ENCODE measurements at regions not wholly inside any gene's neighbourhood (a gene's known extent, or its start where the extent isn't known, plus 50 kb on each side); places are given as distances from the start of the nearest gene placed in this dataset.

- H3K9me3 ChIP-seq (ENCODE audit: low read depth, low read length, poor library complexity, severe bottlenecking) = no peaks in the 10 kb centered on the region
- H3K4me3 ChIP-seq (ENCODE audit: low read depth, low read length, poor library complexity, severe bottlenecking) = no peak overlapping the region
- POLR2A ChIA-PET (ENCODE audit: low non-redundant PET) = no interaction called here
- CTCF ChIA-PET = interaction anchor here (1.1 to 1.8 kb wide), 2 partner anchors 62 to 183 kb away, joined by 3 to 24 read pairs; no protein-coding TSS in a partner anchor
- no peaks in the 10 kb centered on the region for H3K4me1 ChIP-seq (ENCODE audit: insufficient read depth, low read length, poor library complexity, severe bottlenecking)
- no peaks in the 10 kb centered on the region for H3K36me3 ChIP-seq (ENCODE audit: insufficient read depth, low read length, poor library complexity, severe bottlenecking)
- TF ChIP-seq EZH2 (IDR thresholded peaks at IDR 0.05; ENCODE audit: borderline replicate concordance, low read depth, low read length, poor library complexity, severe bottlenecking) = no peak
- peak; percentile 60 for TF ChIP-seq CTCF (conservative IDR thresholded peaks at IDR 0.05; ENCODE audit: low read depth, low read length)
- intact Hi-C loops (cut with micrococcal nuclease; ENCODE audit: unreplicated experiment) = loop anchor here (1.0 kb wide), 2 partner anchors 183 to 202 kb away; no protein-coding TSS in a partner anchor
- H3K27ac ChIP-seq (ENCODE audit: low read depth, low read length, poor library complexity, severe bottlenecking) = no peak overlapping the region
- BruUV-seq (replicated peaks) = no TSS peak
- DNase-seq (ENCODE audit: low spot score) = peak; percentile 74
- no peaks in the 10 kb centered on the region for H3K27me3 ChIP-seq (replicated peaks; ENCODE audit: insufficient read depth, low read depth, low read length, poor library complexity)
These were observed 91.6 kb downstream of the DHRS2 start for GRCh38 chr14:23727566-23728335.

GRCh38 chr14:23728791-23729190, 92.6 kb downstream of the DHRS2 start:
- H3K27ac ChIP-seq (ENCODE audit: low read depth, low read length, poor library complexity, severe bottlenecking) = no peak overlapping the region
- H3K4me3 ChIP-seq (ENCODE audit: low read depth, low read length, poor library complexity, severe bottlenecking) = no peak overlapping the region
- H3K9me3 ChIP-seq (ENCODE audit: low read depth, low read length, poor library complexity, severe bottlenecking) = no peaks in the 10 kb centered on the region
- intact Hi-C loops (cut with micrococcal nuclease; ENCODE audit: unreplicated experiment) = no loop called here
- H3K4me1 ChIP-seq (ENCODE audit: insufficient read depth, low read length, poor library complexity, severe bottlenecking) = no peaks in the 10 kb centered on the region
- no peaks in the 10 kb centered on the region for H3K36me3 ChIP-seq (ENCODE audit: insufficient read depth, low read length, poor library complexity, severe bottlenecking)
- H3K27me3 ChIP-seq (replicated peaks; ENCODE audit: insufficient read depth, low read depth, low read length, poor library complexity) = no peaks in the 10 kb centered on the region
- no peak for TF ChIP-seq EZH2 (IDR thresholded peaks at IDR 0.05; ENCODE audit: borderline replicate concordance, low read depth, low read length, poor library complexity, severe bottlenecking)
- TF ChIP-seq CTCF (conservative IDR thresholded peaks at IDR 0.05; ENCODE audit: low read depth, low read length) = no peak
- no peak for DNase-seq (ENCODE audit: low spot score)
- ChIA-PET POLR2A (ENCODE audit: low non-redundant PET) (no interaction called here), CTCF (no interaction called here)
- BruUV-seq (replicated peaks) = no TSS peak

GRCh38 chr14:23729720-23730387, 93.7 kb downstream of the DHRS2 start:
- Histone ChIP-seq H3K4me3 (ENCODE audit: low read depth, low read length, poor library complexity, severe bottlenecking) (no peak overlapping the region), H3K36me3 (ENCODE audit: insufficient read depth, low read length, poor library complexity, severe bottlenecking) (no peaks in the 10 kb centered on the region), H3K27ac (ENCODE audit: low read depth, low read length, poor library complexity, severe bottlenecking) (no peak overlapping the region), H3K4me1 (ENCODE audit: insufficient read depth, low read length, poor library complexity, severe bottlenecking) (no peaks in the 10 kb centered on the region), H3K9me3 (ENCODE audit: low read depth, low read length, poor library complexity, severe bottlenecking) (no peaks in the 10 kb centered on the region), H3K27me3 (replicated peaks; ENCODE audit: insufficient read depth, low read depth, low read length, poor library complexity) (no peaks in the 10 kb centered on the region)
- CTCF ChIA-PET = no interaction called here
- intact Hi-C loops (cut with micrococcal nuclease; ENCODE audit: unreplicated experiment) = no loop called here
- no TSS peak for BruUV-seq (replicated peaks)
- POLR2A ChIA-PET (ENCODE audit: low non-redundant PET) = no interaction called here
- no peak for DNase-seq (ENCODE audit: low spot score)
- TF ChIP-seq EZH2 (IDR thresholded peaks at IDR 0.05; ENCODE audit: borderline replicate concordance, low read depth, low read length, poor library complexity, severe bottlenecking) (no peak), CTCF (conservative IDR thresholded peaks at IDR 0.05; ENCODE audit: low read depth, low read length) (peak; percentile 25; the same call in 1 of the 2 replicates)

Measured in A673 (cell line).